ENCODE measurements at regions not wholly inside any gene's neighbourhood (a gene's known extent, or its start where the extent isn't known, plus 50 kb on each side); places are given as distances from the start of the nearest gene placed in this dataset.
"Not testable (repeated sequence)": the region's sequence is repeated elsewhere in the genome, so short reads cannot be mapped to it uniquely, and the experiment has no call there.

- DNase-seq (ENCODE audit: insufficient read length, low spot score) = no peak
- FAIRE-seq = no peak
- no peak for TF ChIP-seq PAX5 (IDR thresholded peaks at IDR 0.05; ENCODE audit: insufficient read depth, low read length, severe bottlenecking)
- no peak for TF ChIP-seq SPI1 (IDR thresholded peaks at IDR 0.05; ENCODE audit: low read depth, low read length)
- TF ChIP-seq POU2F2 (IDR thresholded peaks at IDR 0.05; ENCODE audit: low read depth, low read length) = no peak
- TF ChIP-seq TAF1 (IDR thresholded peaks at IDR 0.05; ENCODE audit: low read depth, low read length) = no peak
- no peak for TF ChIP-seq POLR2A (IDR thresholded peaks at IDR 0.05; ENCODE audit: low read depth, low read length)
- no peak for TF ChIP-seq POLR2AphosphoS5 (IDR thresholded peaks at IDR 0.05; ENCODE audit: low read depth, low read length)
Measured at GRCh38 chr18:57942493-57942892, 101.5 kb upstream of the NEDD4L start.

GRCh38 chr18:57941841-57942489, 102.1 kb upstream of the NEDD4L start:
- DNase-seq (ENCODE audit: insufficient read length, low spot score) (no peak), FAIRE-seq (no peak)
- TF ChIP-seq TAF1 (IDR thresholded peaks at IDR 0.05; ENCODE audit: low read depth, low read length) (no peak), POLR2AphosphoS5 (IDR thresholded peaks at IDR 0.05; ENCODE audit: low read depth, low read length) (no peak), POLR2A (IDR thresholded peaks at IDR 0.05; ENCODE audit: low read depth, low read length) (no peak), PAX5 (IDR thresholded peaks at IDR 0.05; ENCODE audit: insufficient read depth, low read length, severe bottlenecking) (no peak), SPI1 (IDR thresholded peaks at IDR 0.05; ENCODE audit: low read depth, low read length) (no peak), POU2F2 (IDR thresholded peaks at IDR 0.05; ENCODE audit: low read depth, low read length) (no peak)

DNA sequence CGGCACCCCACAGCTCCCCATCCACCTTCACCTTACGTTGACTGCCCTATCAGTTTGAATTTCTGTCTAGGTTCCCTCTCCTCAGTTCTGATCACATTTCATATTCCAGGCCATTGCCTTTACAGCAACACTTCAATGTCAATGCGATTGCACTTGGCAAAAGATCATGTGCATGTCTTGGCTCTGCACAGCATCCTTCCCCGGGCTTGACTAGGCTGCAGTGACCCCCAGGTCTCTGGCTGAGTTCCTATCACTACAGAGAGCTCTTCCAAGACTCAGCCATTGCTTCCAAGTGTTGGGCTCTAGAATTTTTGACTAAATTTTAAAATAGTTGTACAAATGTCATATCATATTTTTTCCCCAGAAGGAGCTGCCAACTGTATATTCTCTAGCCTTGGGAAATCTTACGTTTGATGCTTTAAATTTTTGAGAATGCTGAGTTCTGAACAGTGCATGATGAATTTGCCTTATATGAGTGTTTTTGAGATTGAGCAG, 103.8 kb upstream of the NEDD4L start:
- DNase-seq (ENCODE audit: insufficient read length, low spot score) (no peak), FAIRE-seq (no peak)
- TF ChIP-seq PAX5 (IDR thresholded peaks at IDR 0.05; ENCODE audit: insufficient read depth, low read length, severe bottlenecking) (no peak), POLR2AphosphoS5 (IDR thresholded peaks at IDR 0.05; ENCODE audit: low read depth, low read length) (no peak), TAF1 (IDR thresholded peaks at IDR 0.05; ENCODE audit: low read depth, low read length) (no peak), SPI1 (IDR thresholded peaks at IDR 0.05; ENCODE audit: low read depth, low read length) (no peak), POU2F2 (IDR thresholded peaks at IDR 0.05; ENCODE audit: low read depth, low read length) (no peak), POLR2A (IDR thresholded peaks at IDR 0.05; ENCODE audit: low read depth, low read length) (no peak)

DNA sequence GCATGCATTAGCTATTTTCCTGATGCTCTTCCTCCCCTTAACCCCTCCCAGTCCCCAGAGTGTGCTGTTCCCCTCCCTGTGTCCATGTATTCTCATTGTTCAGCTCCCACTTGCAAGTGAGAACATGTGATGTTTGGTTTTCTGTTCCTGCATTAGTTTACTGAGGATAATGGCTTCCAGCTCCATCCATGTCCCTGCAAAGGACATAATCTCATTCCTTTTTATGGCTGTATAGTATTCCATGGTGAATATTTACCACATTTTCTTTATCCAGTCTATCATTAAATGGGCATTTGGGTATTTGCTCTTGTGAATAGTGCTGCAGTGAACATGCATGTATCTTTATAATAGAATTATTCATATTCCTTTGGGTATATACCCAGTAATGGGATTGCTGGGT, 109.7 kb upstream of the NEDD4L start:
- FAIRE-seq; DNase-seq (ENCODE audit: insufficient read length, low spot score): not testable (repeated sequence)

DNA sequence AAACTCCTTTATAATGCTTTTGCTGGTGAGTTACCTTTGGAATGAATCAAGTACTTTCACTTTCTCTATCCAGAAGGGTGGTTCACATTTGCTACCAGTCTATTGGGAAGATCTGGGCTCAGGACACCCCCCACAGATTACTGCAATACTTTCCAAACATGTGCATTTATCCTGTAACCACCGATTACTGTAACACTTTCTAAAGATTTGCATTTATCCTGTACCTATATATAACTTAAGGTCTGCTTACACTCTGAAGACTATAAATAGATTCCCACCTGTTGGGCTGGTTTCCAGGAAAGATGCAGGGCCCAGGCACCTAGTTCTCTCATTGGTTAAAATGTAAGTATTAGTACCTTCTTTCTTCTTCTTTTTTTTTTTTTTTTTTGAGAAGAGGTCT, 113.0 kb upstream of the NEDD4L start:
- TF ChIP-seq TAF1 (IDR thresholded peaks at IDR 0.05; ENCODE audit: low read depth, low read length) (no peak), SPI1 (IDR thresholded peaks at IDR 0.05; ENCODE audit: low read depth, low read length) (no peak), POLR2AphosphoS5 (IDR thresholded peaks at IDR 0.05; ENCODE audit: low read depth, low read length) (no peak), POU2F2 (IDR thresholded peaks at IDR 0.05; ENCODE audit: low read depth, low read length) (no peak), PAX5 (IDR thresholded peaks at IDR 0.05; ENCODE audit: insufficient read depth, low read length, severe bottlenecking) (no peak), POLR2A (IDR thresholded peaks at IDR 0.05; ENCODE audit: low read depth, low read length) (no peak)
- no peak for FAIRE-seq
- DNase-seq (ENCODE audit: insufficient read length, low spot score) = no peak

DNA sequence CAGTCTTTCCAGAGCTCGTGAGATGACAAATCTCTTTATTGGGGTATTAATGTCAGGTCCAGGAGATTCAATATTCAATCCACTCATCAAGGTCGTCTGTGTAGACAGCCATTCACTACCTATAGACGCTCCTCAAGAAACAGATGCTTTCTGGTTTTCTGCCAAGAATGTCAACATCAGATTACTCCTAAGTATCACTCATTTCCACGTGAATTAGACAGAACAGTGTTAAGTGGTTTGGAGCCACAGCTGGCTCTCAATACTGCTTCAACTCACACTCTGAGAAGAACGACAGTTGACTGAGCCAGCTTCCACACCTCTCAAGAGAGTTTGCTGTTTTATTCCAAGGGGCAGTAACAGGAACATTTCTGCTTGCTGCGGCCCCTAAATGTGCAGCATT, 113.5 kb upstream of the NEDD4L start:
- FAIRE-seq (peak; percentile 23), DNase-seq (ENCODE audit: insufficient read length, low spot score) (no peak)
- TF ChIP-seq POU2F2 (IDR thresholded peaks at IDR 0.05; ENCODE audit: low read depth, low read length) (no peak), TAF1 (IDR thresholded peaks at IDR 0.05; ENCODE audit: low read depth, low read length) (no peak), POLR2AphosphoS5 (IDR thresholded peaks at IDR 0.05; ENCODE audit: low read depth, low read length) (no peak)

DNA sequence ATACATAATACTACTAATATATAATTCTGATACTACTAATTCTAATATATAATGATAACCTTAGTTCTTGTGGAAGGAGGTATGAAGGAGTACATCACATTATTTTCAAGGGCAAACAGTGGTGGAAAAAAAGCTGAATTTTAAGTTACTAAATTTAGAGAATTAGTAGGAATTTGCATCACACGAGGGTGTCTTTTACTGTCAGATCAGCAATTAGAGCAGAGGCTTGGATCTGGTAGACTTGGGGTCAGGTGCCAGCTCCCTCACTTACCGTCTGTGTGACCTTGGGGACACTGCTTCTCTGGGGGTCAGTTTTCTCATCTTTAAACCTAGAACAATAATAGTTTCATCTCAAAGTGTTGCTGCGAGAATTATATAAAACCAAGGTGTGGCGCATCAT, 114.1 kb upstream of the NEDD4L start:
- no peak for DNase-seq (ENCODE audit: insufficient read length, low spot score)
- no peak for TF ChIP-seq POLR2A (IDR thresholded peaks at IDR 0.05; ENCODE audit: low read depth, low read length)
- no peak for TF ChIP-seq POLR2AphosphoS5 (IDR thresholded peaks at IDR 0.05; ENCODE audit: low read depth, low read length)
- no peak for TF ChIP-seq SPI1 (IDR thresholded peaks at IDR 0.05; ENCODE audit: low read depth, low read length)
- TF ChIP-seq PAX5 (IDR thresholded peaks at IDR 0.05; ENCODE audit: insufficient read depth, low read length, severe bottlenecking) = no peak
- no peak for TF ChIP-seq POU2F2 (IDR thresholded peaks at IDR 0.05; ENCODE audit: low read depth, low read length)
- no peak for TF ChIP-seq TAF1 (IDR thresholded peaks at IDR 0.05; ENCODE audit: low read depth, low read length)
- no peak for FAIRE-seq

DNA sequence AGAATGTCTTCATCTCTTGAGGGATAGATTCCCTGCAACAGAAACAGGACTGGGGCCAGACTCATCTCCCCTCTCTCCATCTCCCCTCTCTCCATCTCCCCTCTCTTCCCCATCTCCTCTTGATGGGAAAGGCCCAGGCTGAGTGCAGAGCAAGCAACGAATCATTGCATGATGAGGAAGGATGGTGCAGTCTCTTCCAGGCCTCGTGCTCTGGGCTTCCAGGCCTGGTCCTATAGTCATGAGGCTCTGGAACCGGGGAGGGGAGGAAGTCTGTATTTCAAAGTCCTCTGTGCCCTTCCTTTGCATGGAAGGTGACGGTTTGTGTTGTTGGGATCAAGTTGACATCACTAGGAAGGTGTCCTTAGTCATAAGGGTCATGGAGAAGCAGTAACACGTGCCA, 115.6 kb upstream of the NEDD4L start:
- FAIRE-seq (no peak), DNase-seq (ENCODE audit: insufficient read length, low spot score) (no peak)
- TF ChIP-seq POLR2A (IDR thresholded peaks at IDR 0.05; ENCODE audit: low read depth, low read length) (no peak), SPI1 (IDR thresholded peaks at IDR 0.05; ENCODE audit: low read depth, low read length) (no peak), PAX5 (IDR thresholded peaks at IDR 0.05; ENCODE audit: insufficient read depth, low read length, severe bottlenecking) (no peak), TAF1 (IDR thresholded peaks at IDR 0.05; ENCODE audit: low read depth, low read length) (no peak), POLR2AphosphoS5 (IDR thresholded peaks at IDR 0.05; ENCODE audit: low read depth, low read length) (no peak), POU2F2 (IDR thresholded peaks at IDR 0.05; ENCODE audit: low read depth, low read length) (no peak)

GRCh38 chr18:57927511-57927910, 116.5 kb upstream of the NEDD4L start:
- DNase-seq (ENCODE audit: insufficient read length, low spot score) (no peak), FAIRE-seq (no peak)
- TF ChIP-seq POLR2A (IDR thresholded peaks at IDR 0.05; ENCODE audit: low read depth, low read length) = no peak
- no peak for TF ChIP-seq SPI1 (IDR thresholded peaks at IDR 0.05; ENCODE audit: low read depth, low read length)
- no peak for TF ChIP-seq TAF1 (IDR thresholded peaks at IDR 0.05; ENCODE audit: low read depth, low read length)
- TF ChIP-seq POLR2AphosphoS5 (IDR thresholded peaks at IDR 0.05; ENCODE audit: low read depth, low read length) = no peak
- no peak for TF ChIP-seq POU2F2 (IDR thresholded peaks at IDR 0.05; ENCODE audit: low read depth, low read length)
- TF ChIP-seq PAX5 (IDR thresholded peaks at IDR 0.05; ENCODE audit: insufficient read depth, low read length, severe bottlenecking) = no peak

DNA sequence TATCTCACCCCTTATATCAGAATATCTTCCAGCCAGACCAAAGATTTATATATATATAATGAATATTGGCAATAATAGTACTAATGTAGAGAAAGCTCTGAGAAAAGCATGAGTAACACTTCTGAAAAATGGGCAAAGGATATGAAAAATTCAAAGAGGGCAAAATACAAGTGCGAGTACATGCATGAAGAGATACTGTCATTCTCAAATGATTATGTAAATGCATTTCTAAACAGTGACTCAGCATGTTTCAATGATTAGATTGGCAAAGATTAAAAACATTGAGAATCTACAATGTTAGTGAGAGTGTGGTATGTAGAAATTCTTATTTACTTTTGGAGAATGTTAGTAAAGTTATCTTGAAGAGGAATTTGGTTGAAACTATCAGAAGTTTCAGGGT, 118.3 kb upstream of the NEDD4L start:
- TF ChIP-seq SPI1 (IDR thresholded peaks at IDR 0.05; ENCODE audit: low read depth, low read length) (no peak), PAX5 (IDR thresholded peaks at IDR 0.05; ENCODE audit: insufficient read depth, low read length, severe bottlenecking) (no peak)
- DNase-seq (ENCODE audit: insufficient read length, low spot score) (no peak), FAIRE-seq (no peak)
